Kidney (tissue), 13 donors: ENCODE measurements at regions not wholly inside any gene's neighbourhood (a gene's known extent, or its start where the extent isn't known, plus 50 kb on each side); places are given as distances from the start of the nearest gene placed in this dataset.

Experiments used
- DNase-seq, 5 donors: peaks; one replicate each; pipeline ENCODE4 v3.0.0-alpha.2; 2013 to 2020
- FAIRE-seq: peaks from 2 replicates; lab custom pipeline; 2012; peaks lifted over from hg19 to GRCh38; lab: Jason Lieb, UNC
- H3K27ac ChIP-seq, 2 donors: one replicate each; pipeline ENCODE4 v1.7.0; 2013; ENCODE audit warnings: low read depth in 2 of 2, low read length in 2 of 2, inconsistent platforms in 1 of 2
- H3K27me3 ChIP-seq: one replicate; pipeline ENCODE4 v1.7.1; 2013; ENCODE audit warnings: low read length, inconsistent platforms; ENCODE audit not compliant: control insufficient read depth, insufficient read depth
- H3K36me3 ChIP-seq, 3 donors: one replicate each; pipeline versions ENCODE4 v1.7.0 to v1.7.1; 2013; ENCODE audit warnings: low read length in 3 of 3, control low read depth in 1 of 3, inconsistent platforms in 1 of 3; ENCODE audit not compliant: insufficient read depth in 3 of 3, control insufficient read depth in 2 of 3
- H3K4me1 ChIP-seq, 3 donors: one replicate each; pipeline versions ENCODE4 v1.7.0 to v1.7.1; 2013; ENCODE audit warnings: low read length in 3 of 3, inconsistent platforms in 1 of 3, low read depth in 1 of 3; ENCODE audit not compliant: control insufficient read depth in 2 of 3, insufficient read depth in 2 of 3
- H3K4me3 ChIP-seq, 3 donors: one replicate each; pipeline versions ENCODE4 v1.7.0 to v1.8.1; 2013; ENCODE audit warnings: low read length in 3 of 3, control low read depth in 1 of 3, inconsistent platforms in 1 of 3
- H3K9ac ChIP-seq, 3 donors: one replicate each; pipeline versions ENCODE4 v1.7.0 to v1.7.1; 2013; ENCODE audit warnings: low read length in 3 of 3, control low read depth in 1 of 3, inconsistent platforms in 1 of 3
- H3K9me3 ChIP-seq, 3 donors: one replicate each; pipeline versions ENCODE4 v1.7.0 to v1.7.1; 2013; ENCODE audit warnings: low read length in 3 of 3, control low read depth in 1 of 3, inconsistent platforms in 1 of 3; ENCODE audit not compliant: control insufficient read depth in 2 of 3, insufficient read depth in 1 of 3
- CTCF ChIP-seq: IDR thresholded peaks from 3 replicates; pipeline ENCODE4 v1.5.1; 2012; ENCODE audit warnings: mild to moderate bottlenecking, moderate library complexity, borderline replicate concordance; ENCODE audit not compliant: insufficient read depth; ENCODE audit errors: extremely low read depth
- intact Hi-C: fragments of 100-400 bp; cut with DNase I; formaldehyde crosslinking; loops from one replicate; pipeline ENCODE4 v1.11.1; 2022
- donor health status: control.
- donor health status: control.
- donor health status: control.
- donor health status: control.
- donor health status: control.
- donor health status: DM: yes; HTN: yes; CAD: no.
- donor health status: Normal renal cell carcinoma (clear cell type).

GRCh38 chr4:79684516-79684915, 276.5 kb upstream of the GK2 start:
- Histone ChIP-seq H3K4me3 (no peak overlapping the region), H3K9me3 (no peaks in the 10 kb centered on the region), H3K36me3 (no peaks in the 10 kb centered on the region), H3K9ac (no peak overlapping the region), H3K27ac (no peak overlapping the region), H3K27me3 (no peaks in the 10 kb centered on the region), H3K4me1 (no peaks in the 10 kb centered on the region)
- no peak for TF ChIP-seq CTCF
- intact Hi-C loops = no loop called here
- FAIRE-seq (no peak), DNase-seq (no peak)

GRCh38 chr4:79682801-79683530, 274.9 kb upstream of the GK2 start:
- H3K9me3 ChIP-seq = no peaks in the 10 kb centered on the region
- no peak overlapping the region for H3K27ac ChIP-seq
- no peaks in the 10 kb centered on the region for H3K4me1 ChIP-seq
- H3K9ac ChIP-seq = no peak overlapping the region
- intact Hi-C loops = no loop called here
- no peaks in the 10 kb centered on the region for H3K27me3 ChIP-seq
- no peak for FAIRE-seq
- H3K36me3 ChIP-seq = no peaks in the 10 kb centered on the region
- no peak for DNase-seq
- no peak for TF ChIP-seq CTCF
- no peak overlapping the region for H3K4me3 ChIP-seq

GRCh38 chr4:79682161-79682560, 274.1 kb upstream of the GK2 start:
- no peaks in the 10 kb centered on the region for H3K27me3 ChIP-seq
- H3K9me3 ChIP-seq = no peaks in the 10 kb centered on the region
- H3K4me3 ChIP-seq = no peak overlapping the region
- no peak for DNase-seq
- H3K36me3 ChIP-seq = no peaks in the 10 kb centered on the region
- intact Hi-C loops = no loop called here
- H3K9ac ChIP-seq = no peak overlapping the region
- H3K4me1 ChIP-seq = no peaks in the 10 kb centered on the region
- H3K27ac ChIP-seq = no peak overlapping the region
- TF ChIP-seq CTCF = no peak
- no peak for FAIRE-seq

GRCh38 chr4:79679859-79680258, 271.8 kb upstream of the GK2 start:
- no peak for TF ChIP-seq CTCF
- no peak overlapping the region for H3K27ac ChIP-seq
- DNase-seq (no peak), FAIRE-seq (no peak)
- H3K9me3 ChIP-seq = no peaks in the 10 kb centered on the region
- no peaks in the 10 kb centered on the region for H3K4me1 ChIP-seq
- H3K4me3 ChIP-seq = no peak overlapping the region
- intact Hi-C loops = no loop called here
- H3K36me3 ChIP-seq = no peaks in the 10 kb centered on the region
- no peaks in the 10 kb centered on the region for H3K27me3 ChIP-seq
- no peak overlapping the region for H3K9ac ChIP-seq
